Suprapubic skin (tissue), 4 donors: ENCODE measurements at regions not wholly inside any gene's neighbourhood (a gene's known extent, or its start where the extent isn't known, plus 50 kb on each side); places are given as distances from the start of the nearest gene placed in this dataset.

Source experiments
- EP300 ChIP-seq: sonication (generic); formaldehyde crosslinking; IDR thresholded peaks from one replicate; pipeline ENCODE4 v1.6.1; 2017; ENCODE audit warnings: antibody characterized with exemption
- POLR2A ChIP-seq, 2 donors: fragments of 450-650 bp; IDR thresholded peaks; one replicate each; pipeline ENCODE4 v1.6.1; 2017; ENCODE audit warnings: antibody characterized with exemption in 2 of 2, mild to moderate bottlenecking in 2 of 2, moderate library complexity in 2 of 2
- POLR2AphosphoS5 ChIP-seq, 3 donors: sonication (generic); formaldehyde crosslinking; IDR thresholded peaks; one replicate each; pipeline ENCODE4 v1.6.1; 2017; ENCODE audit warnings: antibody characterized with exemption in 3 of 3
- TF ChIP-seq, protein P1 (sequence below), 2 donors: fragments of 200-600 bp in 1 of 2; fragments of 450-650 bp in 1 of 2; sonication (generic) in 1 of 2; IDR thresholded peaks; one replicate each; pipeline ENCODE4 v1.5.1; 2016 to 2019; ENCODE audit warnings: antibody characterized with exemption in 2 of 2, mild to moderate bottlenecking in 1 of 2, moderate library complexity in 1 of 2

DNA sequence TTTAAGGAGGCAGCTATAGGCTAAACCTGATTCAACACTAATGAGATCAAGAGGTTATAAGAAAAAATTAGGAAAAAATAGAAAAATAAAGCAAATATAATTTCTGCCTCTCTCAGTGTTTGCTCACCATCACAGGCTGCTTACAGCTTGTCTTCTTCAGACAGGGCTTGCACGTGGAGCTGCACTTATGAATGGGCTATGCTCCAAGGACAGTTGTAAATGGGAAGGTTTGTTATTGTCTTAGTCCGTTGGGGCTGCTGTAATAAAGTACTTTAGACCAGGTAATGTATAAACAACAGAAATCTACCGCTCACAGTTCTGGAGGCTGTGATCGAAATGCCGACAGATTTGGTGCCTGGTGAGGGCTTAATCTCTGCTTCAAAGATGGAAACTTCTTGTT is 219.8 kb downstream of the NEBL start:
- TF ChIP-seq, protein P1, sequence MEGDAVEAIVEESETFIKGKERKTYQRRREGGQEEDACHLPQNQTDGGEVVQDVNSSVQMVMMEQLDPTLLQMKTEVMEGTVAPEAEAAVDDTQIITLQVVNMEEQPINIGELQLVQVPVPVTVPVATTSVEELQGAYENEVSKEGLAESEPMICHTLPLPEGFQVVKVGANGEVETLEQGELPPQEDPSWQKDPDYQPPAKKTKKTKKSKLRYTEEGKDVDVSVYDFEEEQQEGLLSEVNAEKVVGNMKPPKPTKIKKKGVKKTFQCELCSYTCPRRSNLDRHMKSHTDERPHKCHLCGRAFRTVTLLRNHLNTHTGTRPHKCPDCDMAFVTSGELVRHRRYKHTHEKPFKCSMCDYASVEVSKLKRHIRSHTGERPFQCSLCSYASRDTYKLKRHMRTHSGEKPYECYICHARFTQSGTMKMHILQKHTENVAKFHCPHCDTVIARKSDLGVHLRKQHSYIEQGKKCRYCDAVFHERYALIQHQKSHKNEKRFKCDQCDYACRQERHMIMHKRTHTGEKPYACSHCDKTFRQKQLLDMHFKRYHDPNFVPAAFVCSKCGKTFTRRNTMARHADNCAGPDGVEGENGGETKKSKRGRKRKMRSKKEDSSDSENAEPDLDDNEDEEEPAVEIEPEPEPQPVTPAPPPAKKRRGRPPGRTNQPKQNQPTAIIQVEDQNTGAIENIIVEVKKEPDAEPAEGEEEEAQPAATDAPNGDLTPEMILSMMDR (IDR thresholded peaks at IDR 0.05) = no peak
- TF ChIP-seq POLR2AphosphoS5 (IDR thresholded peaks at IDR 0.05) (no peak), POLR2A (IDR thresholded peaks at IDR 0.05) (no peak), EP300 (no peak)
